CD4-positive, alpha-beta T cell (primary cell): ENCODE measurements at regions not wholly inside any gene's neighbourhood (a gene's known extent, or its start where the extent isn't known, plus 50 kb on each side); places are given as distances from the start of the nearest gene placed in this dataset.

Experiments
- ATAC-seq: fragments of 200-7000 bp; cut with Tn5 transposase; one replicate; pipeline ENCODE4 v1.10.0; 2022; ENCODE audit warnings: mild to moderate bottlenecking; ENCODE audit not compliant: poor library complexity
- CTCF ChIA-PET: fragments of 350-600 bp; sonication (Branson Sonifier 250); formaldehyde crosslinking; loops from one replicate; lab custom pipeline; 2021; ENCODE audit warnings: antibody characterized with exemption, inconsistent platforms; lab: Charles Lee
- POLR2A ChIA-PET: fragments of 350-600 bp; sonication (Branson Sonifier 250); formaldehyde crosslinking; loops from one replicate; lab custom pipeline; 2021; ENCODE audit warnings: antibody characterized with exemption, inconsistent platforms; lab: Charles Lee
- DNase-seq, 14 experiments: peaks; one replicate each; pipeline ENCODE4 v3.0.0-alpha.2; 2013 to 2020; ENCODE audit warnings: mixed read lengths in 2 of 14
- H3K27ac ChIP-seq, 2 donors: one replicate each; pipeline versions ENCODE4 v1.5.1 to v1.7.0; 2013; ENCODE audit warnings: low read length in 2 of 2, low read depth in 1 of 2, mild to moderate bottlenecking in 1 of 2
- H3K27me3 ChIP-seq, 2 experiments: 1 replicate in 1 of 2; 2 replicates in 1 of 2; pipeline versions ENCODE4 v1.6.1 to v1.7.0; 2013; ENCODE audit warnings: low read length in 2 of 2, control low read depth in 1 of 2, mild to moderate bottlenecking in 1 of 2, moderate library complexity in 1 of 2; ENCODE audit not compliant: insufficient read depth in 2 of 2, control insufficient read depth in 1 of 2
- H3K36me3 ChIP-seq: one replicate; pipeline ENCODE4 v1.6.1; 2013; ENCODE audit warnings: low read length, control low read depth; ENCODE audit not compliant: insufficient read depth
- H3K4me1 ChIP-seq: one replicate; pipeline ENCODE4 v1.6.1; 2013; ENCODE audit warnings: low read length, control low read depth; ENCODE audit not compliant: insufficient read depth
- H3K4me3 ChIP-seq: one replicate; pipeline ENCODE4 v1.5.1; 2013; ENCODE audit warnings: mild to moderate bottlenecking, low read length, moderate library complexity
- H3K9me3 ChIP-seq, 2 experiments: 1 replicate in 1 of 2; 2 replicates in 1 of 2; pipeline versions ENCODE4 v1.6.1 to v1.7.0; 2013; ENCODE audit warnings: low read length in 2 of 2, mild to moderate bottlenecking in 2 of 2, control low read depth in 1 of 2, moderate library complexity in 1 of 2; ENCODE audit not compliant: control insufficient read depth in 1 of 2, insufficient read depth in 1 of 2
- H3K27ac Mint-ChIP-seq: one replicate; pipeline ENCODE4 v1.8.0; 2020; ENCODE audit warnings: mixed read lengths
- H3K27me3 Mint-ChIP-seq: one replicate; pipeline ENCODE4 v1.8.0; 2021; ENCODE audit warnings: mixed read lengths
- H3K36me3 Mint-ChIP-seq: one replicate; pipeline ENCODE4 v1.8.0; 2021; ENCODE audit warnings: low read depth, mixed read lengths
- H3K4me1 Mint-ChIP-seq: one replicate; pipeline ENCODE4 v1.8.0; 2021; ENCODE audit warnings: low read depth, mixed read lengths
- H3K4me3 Mint-ChIP-seq: one replicate; pipeline ENCODE4 v1.8.0; 2020; ENCODE audit warnings: mild to moderate bottlenecking, mixed read lengths
- H3K9me3 Mint-ChIP-seq: one replicate; pipeline ENCODE4 v1.8.0; 2020; ENCODE audit warnings: mixed read lengths
- CTCF ChIP-seq: fragments of 200-600 bp; IDR thresholded peaks from one replicate; pipeline ENCODE4 v1.8.0; 2022; ENCODE audit warnings: antibody characterized with exemption, mild to moderate bottlenecking
- intact Hi-C, 2 experiments: fragments of 100-400 bp; cut with DNase I in 1 of 2; cut with micrococcal nuclease in 1 of 2; formaldehyde crosslinking; loops; one replicate each; pipeline versions ENCODE4 v1.15.1 to v1.9.0; 2023 to 2025; cut with DNase I, micrococcal nuclease

- no peak overlapping the region for H3K4me3 Mint-ChIP-seq
- no peak for ATAC-seq
- intact Hi-C loops: no loop called here
These were observed 73.6 kb upstream of the SALL3 start for GRCh38 chr18:78906066-78906465.

GRCh38 chr18:78908462-78909260, 71.0 kb upstream of the SALL3 start:
- H3K4me3 ChIP-seq: no peak overlapping the region
- DNase-seq: no peak
- no peak overlapping the region for H3K27ac Mint-ChIP-seq
- no peaks in the 10 kb centered on the region for H3K4me1 ChIP-seq
- no peaks in the 10 kb centered on the region for H3K9me3 Mint-ChIP-seq
- peaks cover 0 to 5% of the 10 kb centered on the region in 2 experiments for H3K9me3 ChIP-seq
- no peaks in the 10 kb centered on the region for H3K36me3 Mint-ChIP-seq
- no peaks in the 10 kb centered on the region for H3K4me1 Mint-ChIP-seq
- H3K27ac ChIP-seq: no peak overlapping the region
- ChIA-PET POLR2A (no interaction called here), CTCF (no interaction called here)
- ATAC-seq: no peak
- TF ChIP-seq CTCF: no peak
- H3K27me3 Mint-ChIP-seq: no peaks in the 10 kb centered on the region
- no peak overlapping the region for H3K4me3 Mint-ChIP-seq
- H3K27me3 ChIP-seq: no peaks in the 10 kb centered on the region
- no peaks in the 10 kb centered on the region for H3K36me3 ChIP-seq
- intact Hi-C loops: no loop called here

More at GRCh38 chr18:78906066-78906465, 73.6 kb upstream of the SALL3 start:
- Mint-ChIP-seq H3K27ac (no peak overlapping the region), H3K4me1 (no peaks in the 10 kb centered on the region), H3K9me3 (no peaks in the 10 kb centered on the region), H3K36me3 (no peaks in the 10 kb centered on the region), H3K27me3 (peaks cover 10% of the 10 kb centered on the region)
- no peaks in the 10 kb centered on the region for H3K27me3 ChIP-seq
- no peak for DNase-seq
- no peaks in the 10 kb centered on the region for H3K36me3 ChIP-seq
- ChIA-PET POLR2A (no interaction called here), CTCF (no interaction called here)
- H3K27ac ChIP-seq: no peak overlapping the region
- TF ChIP-seq CTCF: no peak
- H3K4me1 ChIP-seq: no peaks in the 10 kb centered on the region
- no peak overlapping the region for H3K4me3 ChIP-seq
- H3K9me3 ChIP-seq: peaks cover 0 to 5% of the 10 kb centered on the region in 2 experiments

GRCh38 chr18:78911751-78912283, 67.8 kb upstream of the SALL3 start:
- H3K27ac Mint-ChIP-seq: no peak overlapping the region
- intact Hi-C loops: no loop called here
- no peaks in the 10 kb centered on the region for H3K4me1 Mint-ChIP-seq
- peaks cover 7% of the 10 kb centered on the region for H3K27me3 Mint-ChIP-seq
- no peaks in the 10 kb centered on the region for H3K9me3 Mint-ChIP-seq
- Histone ChIP-seq H3K36me3 (no peaks in the 10 kb centered on the region), H3K9me3 (peaks cover 0 to 10% of the 10 kb centered on the region in 2 experiments), H3K27ac (no peak overlapping the region), H3K27me3 (peaks cover 0 to 2% of the 10 kb centered on the region in 2 experiments), H3K4me1 (no peaks in the 10 kb centered on the region), H3K4me3 (no peak overlapping the region)
- TF ChIP-seq CTCF: no peak
- DNase-seq (no peak), ATAC-seq (no peak)
- no peaks in the 10 kb centered on the region for H3K36me3 Mint-ChIP-seq
- ChIA-PET POLR2A (no interaction called here), CTCF (no interaction called here)
- H3K4me3 Mint-ChIP-seq: no peak overlapping the region
